ENCODE measurements at regions not wholly inside any gene's neighbourhood (a gene's known extent, or its start where the extent isn't known, plus 50 kb on each side); places are given as distances from the start of the nearest gene placed in this dataset.

- Mint-ChIP-seq H3K36me3 (ENCODE audit: low read depth) (no peaks in the 10 kb centered on the region), H3K27ac (no peak overlapping the region), H3K4me3 (no peak overlapping the region), H3K27me3 (ENCODE audit: insufficient read depth) (peaks cover 8% of the 10 kb centered on the region), H3K9me3 (no peaks in the 10 kb centered on the region), H3K4me1 (ENCODE audit: low read depth) (peaks cover 20% of the 10 kb centered on the region)
- no peak for TF ChIP-seq CTCF (IDR thresholded peaks at IDR 0.05)
- no peak for DNase-seq
Observed at GRCh38 chr6:156725712-156726111, 51.5 kb upstream of the ARID1B start.

GRCh38 chr6:156720691-156721685, 56.2 kb upstream of the ARID1B start:
- DNase-seq = no peak
- Mint-ChIP-seq H3K27ac (peak overlapping the region; percentile 68), H3K9me3 (no peaks in the 10 kb centered on the region), H3K27me3 (ENCODE audit: insufficient read depth) (peaks cover under 1% of the 10 kb centered on the region), H3K4me3 (no peak overlapping the region; the same call in 1 of the 2 replicates), H3K36me3 (ENCODE audit: low read depth) (no peaks in the 10 kb centered on the region), H3K4me1 (ENCODE audit: low read depth) (peaks cover 20% of the 10 kb centered on the region)
- TF ChIP-seq CTCF (IDR thresholded peaks at IDR 0.05) = no peak

GRCh38 chr6:156719720-156720563, 57.2 kb upstream of the ARID1B start:
- DNase-seq = peak; percentile 83
- Mint-ChIP-seq H3K4me3 (peak overlapping the region; percentile 77), H3K27me3 (ENCODE audit: insufficient read depth) (no peaks in the 10 kb centered on the region; the same call in 1 of the 2 replicates), H3K4me1 (ENCODE audit: low read depth) (peaks cover 20% of the 10 kb centered on the region), H3K27ac (peak overlapping the region; percentile 74), H3K36me3 (ENCODE audit: low read depth) (no peaks in the 10 kb centered on the region), H3K9me3 (no peaks in the 10 kb centered on the region)
- no peak for TF ChIP-seq CTCF (IDR thresholded peaks at IDR 0.05)

GRCh38 chr6:156719395-156719719, 57.8 kb upstream of the ARID1B start:
- Mint-ChIP-seq H3K27me3 (ENCODE audit: insufficient read depth) (no peaks in the 10 kb centered on the region; the same call in 1 of the 2 replicates), H3K36me3 (ENCODE audit: low read depth) (no peaks in the 10 kb centered on the region), H3K4me1 (ENCODE audit: low read depth) (peaks cover 20% of the 10 kb centered on the region), H3K9me3 (no peaks in the 10 kb centered on the region), H3K27ac (peak overlapping the region; percentile 74), H3K4me3 (peak overlapping the region; percentile 77)
- no peak for TF ChIP-seq CTCF (IDR thresholded peaks at IDR 0.05)
- no peak for DNase-seq

- Mint-ChIP-seq H3K9me3 (no peaks in the 10 kb centered on the region), H3K27ac (no peak overlapping the region), H3K4me1 (ENCODE audit: low read depth) (peaks cover 20% of the 10 kb centered on the region), H3K36me3 (ENCODE audit: low read depth) (no peaks in the 10 kb centered on the region), H3K4me3 (no peak overlapping the region), H3K27me3 (ENCODE audit: insufficient read depth) (no peaks in the 10 kb centered on the region; the same call in 1 of the 2 replicates)
- no peak for DNase-seq
- no peak for TF ChIP-seq CTCF (IDR thresholded peaks at IDR 0.05)
Observed at GRCh38 chr6:156718647-156719394, 58.4 kb upstream of the ARID1B start.

All from HFFc6 (cell line).